NOMO-1 treated with DMSO at 0.1 percent for 48 hours (cell line): ENCODE measurements at regions not wholly inside any gene's neighbourhood (a gene's known extent, or its start where the extent isn't known, plus 50 kb on each side); places are given as distances from the start of the nearest gene placed in this dataset.
"Not testable (repeated sequence)": the region's sequence is repeated elsewhere in the genome, so short reads cannot be mapped to it uniquely, and the experiment has no call there.

Experiments
- DNase-seq: peaks from one replicate; lab custom pipeline; 2025; ENCODE audit not compliant: unreplicated experiment; lab: John Stamatoyannopoulos, UW

DNA sequence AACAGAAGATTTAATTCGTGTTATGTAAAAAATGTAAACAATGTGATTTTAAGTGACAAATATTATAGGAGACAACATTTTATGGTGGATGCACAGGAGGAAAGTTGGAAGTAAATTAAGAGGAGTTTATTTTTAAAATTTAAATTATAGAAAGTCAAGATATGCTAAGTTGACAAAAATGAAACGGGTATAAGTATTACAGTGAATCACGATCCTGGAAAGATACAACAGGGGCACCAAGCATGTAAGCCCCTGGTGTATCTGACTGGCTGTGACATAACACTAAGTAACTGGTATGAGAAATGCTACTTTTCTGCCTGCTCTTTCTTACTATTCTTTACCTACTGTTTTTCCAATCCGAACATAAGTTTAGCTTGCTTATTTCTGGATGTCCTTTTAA, 419.8 kb upstream of the CHD1 start:
- DNase-seq: no peak

DNA sequence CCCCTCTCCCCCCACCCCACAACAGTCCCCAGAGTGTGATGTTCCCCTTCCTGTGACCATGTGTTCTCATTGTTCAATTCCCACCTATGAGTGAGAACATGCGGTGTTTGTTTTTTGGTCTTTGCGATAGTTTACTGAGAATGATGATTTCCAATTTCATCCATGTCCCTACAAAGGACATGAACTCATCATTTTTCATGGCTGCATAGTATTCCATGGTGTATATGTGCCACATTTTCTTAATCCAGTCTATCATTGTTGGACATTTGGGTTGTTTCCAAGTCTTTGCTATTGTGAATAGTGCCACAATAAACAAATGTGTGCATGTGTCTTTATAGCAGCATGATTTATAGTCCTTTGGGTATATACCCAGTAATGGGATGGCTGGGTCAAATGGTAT, 411.0 kb upstream of the CHD1 start:
- not testable (repeated sequence) for DNase-seq

DNA sequence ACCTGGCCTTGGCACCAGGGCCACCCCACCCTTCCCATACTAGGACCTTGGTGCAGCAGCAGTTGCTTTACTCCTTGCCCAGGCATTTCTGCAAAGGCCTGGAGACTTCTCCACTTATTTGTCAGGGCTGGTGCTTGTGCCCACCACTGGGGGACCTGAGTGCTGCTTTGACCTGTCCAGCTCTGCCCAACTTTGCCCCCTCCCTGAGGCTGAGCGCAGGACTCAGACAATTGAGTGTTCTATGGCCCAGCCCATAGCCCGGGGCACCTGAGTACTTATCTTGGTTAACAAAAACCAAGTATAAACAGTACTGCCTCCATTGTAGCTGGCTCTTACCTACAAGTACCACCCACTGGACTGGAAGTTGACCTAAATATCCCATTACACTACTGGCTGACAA, 406.1 kb upstream of the CHD1 start:
- no peak for DNase-seq

DNA sequence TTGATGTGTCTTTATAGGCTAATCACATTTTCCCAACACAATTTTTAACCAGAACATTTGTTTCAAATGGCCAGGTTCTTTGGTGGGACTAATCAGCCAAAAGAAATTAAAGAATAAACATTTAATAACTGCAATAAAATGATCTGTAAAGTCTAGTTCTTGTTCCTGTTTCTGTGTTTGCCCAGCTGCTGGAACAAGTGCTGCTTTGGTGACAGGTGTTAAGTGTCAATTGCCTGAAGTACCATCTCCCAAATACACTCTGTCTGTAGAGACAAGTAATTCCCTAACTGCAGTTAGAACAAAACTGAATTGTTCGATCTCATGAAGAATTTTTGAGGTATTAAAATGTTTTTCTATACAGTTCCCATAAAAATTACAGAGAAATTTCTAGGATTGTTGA, 402.3 kb upstream of the CHD1 start:
- peak; percentile 6 for DNase-seq

DNA sequence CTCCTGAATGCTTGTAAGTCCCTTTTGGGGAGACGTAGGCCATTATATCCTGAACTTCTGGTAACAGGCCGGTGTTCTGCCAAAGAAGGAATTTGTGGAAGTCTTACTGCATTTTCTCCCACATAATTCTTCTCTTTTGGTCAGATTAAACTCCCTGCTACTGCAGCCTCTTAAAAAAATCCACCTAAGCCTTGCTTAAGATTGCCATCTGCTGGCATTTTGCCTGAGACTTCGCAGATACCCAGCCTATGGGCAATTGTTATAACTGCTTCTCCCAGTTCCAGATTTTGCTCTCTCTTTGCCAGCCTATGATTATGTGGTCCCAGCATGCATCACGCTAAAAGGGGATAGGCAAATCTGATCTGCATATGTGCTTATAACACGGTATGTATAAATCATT, 391.6 kb upstream of the CHD1 start:
- DNase-seq: peak; percentile 60

DNA sequence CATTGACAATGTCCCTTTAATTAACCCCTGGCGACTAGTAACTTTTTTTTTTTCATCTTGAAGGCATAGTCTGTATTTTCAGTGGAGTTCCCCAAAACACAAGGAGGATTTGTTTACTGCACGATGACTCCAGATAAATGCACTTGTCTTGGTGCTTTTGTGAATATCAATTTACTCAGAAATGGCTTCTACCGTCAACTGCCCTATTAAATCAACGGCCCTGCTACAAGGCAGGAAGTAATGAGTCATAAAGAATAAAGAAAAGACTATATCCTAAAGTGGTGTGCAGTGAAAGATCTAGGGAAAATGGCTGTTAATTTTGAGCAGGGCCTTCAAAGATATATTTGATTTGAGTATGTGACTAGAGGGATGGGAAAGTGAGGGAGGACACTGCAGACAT, 388.3 kb upstream of the CHD1 start:
- peak; percentile 17 for DNase-seq

DNA sequence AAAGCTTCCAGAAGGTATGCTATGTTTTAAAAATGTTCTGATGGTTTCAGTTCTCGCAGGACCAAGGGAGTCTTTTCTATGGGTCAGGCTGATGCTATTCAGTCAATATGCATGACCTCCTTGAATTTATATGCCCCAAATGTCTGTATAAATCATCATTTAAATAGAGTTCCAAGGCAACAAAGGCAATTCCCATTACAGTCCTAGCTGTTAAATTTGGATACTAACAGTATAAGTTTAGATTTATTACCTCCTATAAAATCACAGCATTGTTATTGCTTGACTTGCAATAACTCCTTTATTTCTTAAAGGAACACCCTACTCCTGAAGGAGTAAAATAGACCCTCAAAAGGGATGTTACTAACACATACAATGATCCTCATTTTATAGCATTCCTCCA, 387.7 kb upstream of the CHD1 start:
- no peak for DNase-seq

DNA sequence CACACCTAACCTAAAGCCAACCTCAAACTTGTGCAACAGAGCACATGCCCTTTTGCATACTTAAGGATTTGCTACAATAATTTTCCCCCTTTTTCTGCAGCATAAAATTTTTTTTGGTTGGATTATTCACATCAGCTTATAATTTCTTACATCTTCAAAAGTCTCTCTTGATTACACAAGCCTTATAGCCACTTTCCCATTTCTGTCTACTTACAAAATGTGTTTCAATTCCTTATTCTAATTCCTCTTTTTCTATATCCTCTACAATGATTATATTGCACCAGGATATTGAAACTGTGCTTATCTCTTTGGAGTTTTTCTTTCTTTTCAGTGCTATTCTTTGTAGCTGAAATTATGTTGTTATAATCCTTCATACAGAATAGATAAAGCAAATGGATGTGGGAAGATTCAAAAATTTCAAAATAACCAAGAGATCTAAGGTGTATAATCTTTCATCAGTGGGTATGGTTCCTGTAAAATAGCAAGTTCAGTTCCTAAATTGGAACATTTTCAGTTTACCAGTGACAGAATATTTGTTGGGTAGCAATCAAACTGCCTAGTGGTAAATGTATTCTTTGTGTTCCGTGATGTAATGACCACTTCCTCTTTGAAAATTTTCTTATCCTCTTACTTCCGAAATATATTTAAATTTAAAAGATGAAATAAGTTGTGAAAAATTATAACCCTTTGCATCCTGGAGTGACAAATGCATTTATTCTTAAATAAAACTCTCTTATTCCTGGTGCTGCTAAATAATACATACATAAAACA, 386.8 kb upstream of the CHD1 start:
- peak; percentile 93 for DNase-seq

DNA sequence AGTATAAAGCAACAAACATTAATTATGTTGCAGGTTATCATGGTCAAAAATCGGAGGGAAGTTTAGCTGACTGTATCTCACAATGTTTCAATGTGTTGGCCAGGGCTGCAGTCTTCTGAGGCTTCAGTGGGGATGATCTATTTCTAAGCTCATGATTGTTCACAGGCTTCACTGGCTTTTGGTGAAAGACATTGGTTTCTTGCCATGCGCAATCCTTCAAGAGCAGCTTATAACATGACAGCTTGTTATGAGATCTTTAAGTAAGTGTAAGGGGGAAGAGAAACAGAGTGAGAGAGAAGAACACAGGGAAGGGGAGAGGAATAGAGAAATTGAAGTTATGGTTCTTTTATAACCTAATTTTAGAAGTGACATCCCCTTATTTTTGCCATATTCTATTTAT, 385.9 kb upstream of the CHD1 start:
- DNase-seq: peak; percentile 61

DNA sequence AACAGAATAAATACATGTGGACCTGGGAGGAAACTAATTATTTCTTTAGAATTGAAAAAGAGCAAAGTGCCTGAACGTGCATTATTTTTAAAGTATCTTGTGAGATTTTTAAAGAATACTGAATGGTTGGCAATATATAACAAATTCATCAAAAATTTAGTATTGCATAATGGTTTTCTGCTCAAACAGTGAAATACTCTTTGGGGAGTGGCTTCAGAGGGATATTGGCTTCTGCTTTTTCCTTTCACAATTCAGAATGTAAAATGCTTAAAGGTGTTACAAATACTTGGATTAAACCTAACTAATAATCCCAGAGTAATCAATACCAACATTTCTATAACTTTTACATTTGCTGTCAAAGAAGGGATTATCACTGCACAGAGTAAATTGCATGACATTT, 379.3 kb upstream of the CHD1 start:
- peak; percentile 68 for DNase-seq

DNA sequence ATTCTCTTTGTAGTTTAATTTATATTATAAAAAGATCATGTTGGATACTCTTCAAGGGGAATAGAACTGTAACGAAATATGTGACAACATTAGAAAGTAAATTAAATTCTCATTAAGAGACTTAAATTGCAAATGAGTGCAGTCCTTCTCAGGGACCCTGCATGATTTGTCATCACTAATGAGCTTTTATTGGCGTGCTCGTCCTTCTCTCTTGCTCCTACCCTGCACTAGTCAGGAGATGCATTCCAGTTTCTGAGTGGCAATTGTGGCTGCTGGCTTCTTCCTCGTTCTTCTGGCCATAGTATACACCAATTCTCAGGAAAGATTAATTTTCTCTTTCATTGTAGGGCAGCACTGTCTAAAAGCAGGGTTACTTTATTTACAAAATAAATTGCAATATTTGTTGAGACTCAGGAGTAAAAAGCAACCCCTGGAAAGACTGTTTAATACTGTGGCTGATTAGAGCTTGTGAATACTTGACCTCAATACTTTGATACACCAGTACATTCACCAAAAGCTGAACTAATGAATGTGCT, 376.3 kb upstream of the CHD1 start:
- no peak for DNase-seq

DNA sequence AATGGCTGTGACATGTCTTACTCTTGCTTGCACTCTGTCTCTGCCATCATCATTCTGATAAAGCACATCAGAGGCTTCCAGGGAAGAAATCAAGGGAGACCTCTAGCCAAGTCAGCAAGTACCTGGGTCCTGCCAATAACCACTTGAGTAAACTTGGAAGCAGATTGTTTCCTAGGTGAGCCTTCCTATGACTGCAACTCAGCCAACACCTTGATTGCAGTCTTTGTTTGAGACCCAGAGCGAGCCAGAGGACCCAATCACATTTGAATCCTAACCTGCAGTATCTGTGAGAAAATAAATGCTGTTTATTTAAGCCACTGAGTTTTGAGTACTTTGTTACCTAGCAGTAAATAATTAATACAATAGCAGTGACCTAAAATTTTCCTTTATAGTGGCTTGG, 356.8 kb upstream of the CHD1 start:
- no peak for DNase-seq

DNA sequence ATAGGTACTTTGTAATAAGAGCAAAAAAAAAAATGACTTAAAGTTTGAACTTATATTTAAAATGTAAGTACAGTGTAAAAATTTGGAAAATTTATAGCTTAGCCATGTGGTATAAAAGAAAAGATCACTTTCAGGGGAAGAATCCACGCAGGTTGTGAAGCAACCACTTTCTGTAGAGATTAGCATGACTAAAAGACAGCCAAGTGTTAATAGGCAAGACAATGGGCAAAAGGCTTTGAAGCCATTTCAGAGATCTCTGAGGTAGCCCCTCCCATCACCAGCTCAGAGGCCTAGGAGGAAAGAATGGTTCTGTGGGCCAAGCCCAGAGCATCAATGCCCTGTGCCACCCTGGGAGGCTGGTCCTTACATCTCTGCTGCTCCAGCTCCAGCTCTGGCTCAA, 346.3 kb upstream of the CHD1 start:
- DNase-seq: no peak

DNA sequence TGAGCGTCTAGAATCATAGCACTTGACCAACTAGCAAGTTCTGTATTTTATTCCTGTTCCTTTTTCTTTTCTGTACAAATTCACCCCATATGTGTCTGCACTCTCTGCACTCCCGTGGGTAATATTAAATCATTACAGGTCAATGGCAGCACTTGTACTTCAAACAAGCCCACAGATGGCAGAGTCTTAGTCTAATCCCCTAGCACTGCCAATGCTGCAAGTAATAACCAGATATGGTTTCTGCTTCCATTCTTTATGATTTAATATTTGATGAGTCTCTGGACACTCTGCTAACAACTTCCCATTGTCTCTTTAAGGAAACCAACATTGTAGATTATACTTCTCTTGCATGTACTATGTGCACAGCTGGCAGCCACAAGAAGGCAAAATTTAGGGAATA, 343.8 kb upstream of the CHD1 start:
- no peak for DNase-seq

DNA sequence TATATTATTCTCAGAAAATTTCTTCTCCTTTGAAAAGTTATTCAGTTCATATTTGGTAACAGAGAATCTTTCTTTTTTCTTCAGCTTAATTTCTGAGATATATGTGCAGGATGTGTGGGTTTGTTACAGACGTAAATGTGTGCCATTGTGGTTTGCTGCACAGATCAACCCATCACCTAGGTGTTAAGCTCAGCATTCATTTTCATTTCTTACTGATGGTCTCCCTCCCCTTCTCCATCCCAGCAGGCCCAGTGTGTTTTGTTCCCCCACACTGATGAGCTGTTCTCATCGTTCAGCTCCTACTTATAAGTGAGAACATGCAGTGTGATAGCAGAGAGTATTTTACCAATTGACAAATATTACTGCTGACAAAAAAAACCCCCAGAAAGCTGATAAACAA, 330.0 kb upstream of the CHD1 start:
- no peak for DNase-seq

DNA sequence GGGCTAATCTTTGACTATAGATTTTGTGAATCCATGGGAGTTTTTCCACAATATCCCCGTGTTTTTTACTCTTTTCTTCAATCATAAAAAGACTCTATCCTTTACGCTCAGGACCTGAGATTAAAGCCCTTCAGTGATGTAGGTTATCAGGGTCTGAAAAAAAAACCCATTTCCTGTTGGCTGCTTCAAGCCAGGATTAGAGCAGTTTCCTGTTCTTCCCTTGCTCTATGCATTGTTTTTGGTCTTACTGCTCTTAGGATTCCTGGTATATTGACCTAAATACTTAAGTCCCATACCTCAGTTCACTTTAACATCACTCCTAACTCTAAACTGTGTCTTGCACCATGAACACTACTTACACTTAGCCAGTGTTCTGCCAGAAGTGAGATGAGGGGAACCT, 319.3 kb upstream of the CHD1 start:
- no peak for DNase-seq

DNA sequence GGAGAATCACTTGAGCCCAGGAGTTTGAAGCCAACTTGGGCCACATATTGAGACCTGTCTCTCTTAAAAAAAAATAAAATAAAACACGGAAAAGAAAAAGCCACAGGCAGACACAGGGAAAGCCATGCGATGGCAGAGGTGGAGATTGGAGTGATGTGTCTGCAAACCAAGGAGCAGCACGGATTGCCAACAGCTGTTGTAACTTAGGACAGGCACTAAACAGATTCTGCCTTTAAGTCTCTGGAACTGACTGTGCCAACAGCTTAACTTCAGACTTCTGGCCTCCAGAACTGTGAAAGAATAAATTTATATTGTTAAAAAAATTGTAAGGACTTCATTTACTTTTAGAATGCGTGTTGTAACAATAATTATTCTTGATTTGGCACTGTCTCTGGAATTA, 318.5 kb upstream of the CHD1 start:
- no peak for DNase-seq

DNA sequence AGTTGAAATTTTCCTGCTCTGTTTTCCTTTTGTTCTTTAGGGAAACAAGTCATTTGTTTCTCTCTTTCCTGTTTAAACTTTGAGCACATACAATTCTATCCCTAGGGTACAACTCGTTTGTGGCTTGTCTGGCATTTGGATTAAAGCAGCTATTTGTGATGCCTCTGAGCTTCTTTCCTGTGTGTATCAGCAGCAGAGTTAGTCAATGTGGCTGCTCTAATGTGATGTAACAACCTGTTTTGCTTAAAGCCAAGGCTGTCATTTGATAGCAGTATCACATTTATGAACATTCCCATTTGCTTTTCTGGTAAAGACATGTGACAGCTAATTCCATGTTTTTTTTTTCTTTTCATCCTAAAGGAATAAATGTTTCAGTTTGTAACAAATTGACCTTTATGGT, 314.3 kb upstream of the CHD1 start:
- no peak for DNase-seq

DNA sequence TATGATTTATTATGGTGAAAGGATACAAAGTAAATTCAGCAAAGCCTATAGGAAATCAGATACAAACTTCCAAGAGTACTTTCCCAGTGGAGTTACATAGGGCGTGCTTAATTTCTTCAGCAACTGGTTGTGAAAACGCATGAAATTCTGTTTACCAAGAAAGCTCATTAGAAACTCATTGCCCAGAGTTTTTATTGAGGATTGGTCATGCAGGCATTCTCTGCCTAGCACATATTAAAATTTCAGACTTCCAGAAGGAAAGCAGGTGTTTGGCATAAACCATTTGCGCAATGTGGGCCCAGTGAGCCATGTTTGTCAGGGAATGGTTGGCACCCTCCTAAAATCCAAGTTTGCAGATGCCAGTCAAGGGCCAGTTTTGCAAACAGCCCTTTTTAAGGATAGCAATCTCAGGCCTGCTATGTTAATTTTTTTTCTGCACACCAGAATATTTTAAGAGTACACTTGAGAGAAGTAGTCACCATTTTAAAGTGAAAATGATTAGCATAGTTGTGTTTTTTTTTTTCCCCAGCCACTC, 311.1 kb upstream of the CHD1 start:
- no peak for DNase-seq

DNA sequence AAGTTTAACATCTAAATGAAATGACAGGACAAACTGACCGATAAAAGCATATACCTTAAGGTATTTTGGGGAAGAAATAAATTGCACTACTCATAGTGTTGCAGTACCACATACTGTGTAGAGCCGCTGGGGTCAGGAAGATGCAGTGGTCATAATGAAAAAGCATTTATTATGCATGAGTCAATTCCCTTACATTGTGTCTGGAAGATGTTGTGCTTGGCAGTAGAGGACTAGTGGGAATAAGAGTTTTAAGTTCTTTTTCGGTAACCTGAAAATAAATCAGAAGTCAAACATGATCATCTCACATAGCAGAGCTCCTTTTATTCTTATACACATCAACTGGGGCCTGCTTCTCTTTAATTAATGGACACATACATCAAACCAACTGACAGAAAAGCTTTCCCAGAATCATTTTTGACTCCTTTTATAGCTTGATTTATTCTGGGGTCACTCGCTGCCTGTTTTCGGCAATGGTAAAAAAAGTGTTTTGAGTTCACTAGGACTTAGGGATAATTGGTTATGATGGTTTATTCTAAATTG, 262.5 kb upstream of the CHD1 start:
- no peak for DNase-seq

DNA sequence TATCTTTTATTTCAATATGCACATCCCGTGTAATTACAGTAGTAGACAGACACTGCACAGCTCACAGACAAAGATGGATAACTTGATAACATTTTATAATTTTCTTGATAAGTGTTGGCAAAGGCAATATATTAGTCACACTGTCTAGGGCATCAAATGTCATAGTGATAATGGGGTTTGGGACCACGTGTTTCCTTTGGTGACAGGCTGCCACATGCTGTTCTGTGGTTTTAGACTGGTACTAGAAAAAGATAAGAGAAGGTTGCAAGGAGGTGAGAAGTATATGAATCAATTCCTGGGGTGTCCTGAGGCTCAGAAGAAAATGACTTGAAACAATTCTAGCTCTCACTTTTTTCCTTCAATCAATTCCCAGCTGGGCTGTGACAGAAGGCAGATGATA, 258.8 kb upstream of the CHD1 start:
- no peak for DNase-seq

DNA sequence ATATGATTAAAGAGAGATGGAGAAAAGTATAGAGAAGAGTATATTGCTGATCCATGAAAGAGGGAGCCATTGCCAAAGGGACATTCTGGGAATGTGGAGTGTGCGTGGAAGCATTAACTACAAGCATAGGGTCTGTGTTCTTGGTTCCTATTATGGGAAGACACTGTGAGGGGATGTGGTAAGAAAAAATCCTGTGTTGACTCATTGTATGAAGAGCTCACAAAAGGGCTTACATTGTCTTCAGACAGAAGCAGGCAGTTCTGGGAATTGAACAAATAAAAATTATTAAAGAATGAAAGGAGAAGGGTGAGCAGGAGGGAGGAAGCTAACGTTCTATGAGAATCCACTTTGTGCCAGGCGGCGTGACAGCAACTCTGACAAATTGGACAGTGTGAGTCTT, 250.4 kb upstream of the CHD1 start:
- no peak for DNase-seq

DNA sequence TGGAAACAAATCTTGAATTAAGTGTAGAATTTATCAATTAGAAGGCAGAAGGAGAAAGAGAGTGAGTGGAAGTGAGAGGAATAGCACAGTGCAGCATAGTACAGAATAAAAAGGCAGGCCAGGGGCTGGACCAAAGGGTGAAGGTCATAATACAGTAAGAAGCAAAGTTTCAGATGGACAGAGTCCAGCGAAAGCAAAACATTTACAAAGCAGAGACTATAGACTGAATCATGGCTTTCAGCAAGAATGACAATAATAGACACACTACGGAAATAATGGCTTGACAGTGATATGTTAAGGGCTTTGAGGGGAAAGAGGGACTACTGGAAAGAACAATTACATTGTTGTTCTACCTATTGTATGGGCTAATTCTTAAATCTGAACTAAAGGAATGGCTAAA, 249.0 kb upstream of the CHD1 start:
- no peak for DNase-seq
